ENCODE measurements at regions not wholly inside any gene's neighbourhood (a gene's known extent, or its start where the extent isn't known, plus 50 kb on each side); places are given as distances from the start of the nearest gene placed in this dataset.

- TF ChIP-seq CEBPB (IDR thresholded peaks at IDR 0.05; ENCODE audit: low read depth, low read length) (no peak), POLR2A (IDR thresholded peaks at IDR 0.05; ENCODE audit: control extremely low read depth in 1 of 2, low read depth in 2 of 2, low read length in 2 of 2) (no peak), CTCF (IDR thresholded peaks at IDR 0.05; ENCODE audit: control extremely low read depth in 1 of 3, insufficient read depth in 1 of 3, low read depth in 1 of 3, low read length in 3 of 3) (no peak), SRF (IDR thresholded peaks at IDR 0.05; ENCODE audit: low read depth, low read length) (no peak), RXRA (IDR thresholded peaks at IDR 0.05; ENCODE audit: insufficient read depth, low read depth, low read length) (no peak), TEAD4 (IDR thresholded peaks at IDR 0.05; ENCODE audit: low read depth, low read length) (no peak), POLR2AphosphoS5 (IDR thresholded peaks at IDR 0.05; ENCODE audit: low read depth, low read length) (no peak), CBX8 (IDR thresholded peaks at IDR 0.05; ENCODE audit: borderline replicate concordance, low read depth, low read length) (no peak), CREB1 (IDR thresholded peaks at IDR 0.05) (no peak), EP300 (IDR thresholded peaks at IDR 0.05; ENCODE audit: borderline replicate concordance in 1 of 2, low read depth in 2 of 2, low read length in 2 of 2) (no peak)
Measured at GRCh38 chr1:101605878-101606277, 369.1 kb downstream of the S1PR1 start.
